ENCODE measurements at regions not wholly inside any gene's neighbourhood (a gene's known extent, or its start where the extent isn't known, plus 50 kb on each side); places are given as distances from the start of the nearest gene placed in this dataset.

DNA sequence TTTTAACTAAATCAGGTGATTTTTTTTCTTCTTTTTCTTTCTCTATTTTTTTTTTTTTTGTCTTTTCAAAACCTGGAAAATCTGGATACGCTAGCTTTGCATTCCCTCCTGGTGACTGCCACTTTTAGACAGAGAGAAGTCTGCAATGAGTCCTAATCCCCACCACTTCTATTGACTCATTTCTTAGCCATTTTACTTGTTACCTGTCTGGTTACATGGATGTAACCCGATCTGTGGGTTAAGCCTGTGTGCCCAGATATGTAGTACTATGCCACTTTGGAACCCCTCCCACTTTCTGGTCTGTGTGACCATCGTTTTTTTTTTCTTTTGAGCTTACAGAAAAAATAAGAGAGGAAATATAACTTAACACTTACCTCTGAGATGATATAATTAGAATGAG lies 817.8 kb upstream of the PCDH9 start:
- TF ChIP-seq POLR2AphosphoS5 (IDR thresholded peaks at IDR 0.05; ENCODE audit: borderline replicate concordance, low read depth, low read length), result no peak
- TF ChIP-seq EZH2 (IDR thresholded peaks at IDR 0.05), result no peak

Measured in SK-N-MC (cell line).